A673 (cell line): ENCODE measurements at regions not wholly inside any gene's neighbourhood (a gene's known extent, or its start where the extent isn't known, plus 50 kb on each side); places are given as distances from the start of the nearest gene placed in this dataset.

ENCODE experiments used
- EZH2 ChIP-seq: fragments of 200-600 bp; sonication (generic); IDR thresholded peaks from 2 replicates; pipeline ENCODE4 v1.6.1; 2017; ENCODE audit warnings: borderline replicate concordance, low read depth, mild to moderate bottlenecking, mixed read lengths, antibody characterized with exemption, low read length; ENCODE audit not compliant: poor library complexity, severe bottlenecking
- TF ChIP-seq, protein P1 (sequence below): fragments of 300-800, 200-600 bp; sonication (generic); conservative IDR thresholded peaks from 2 replicates; pipeline ENCODE4 v1.5.1; 2017; ENCODE audit warnings: low read depth, mild to moderate bottlenecking, antibody characterized with exemption, low read length, moderate library complexity, mixed read lengths

- TF ChIP-seq, protein P1, sequence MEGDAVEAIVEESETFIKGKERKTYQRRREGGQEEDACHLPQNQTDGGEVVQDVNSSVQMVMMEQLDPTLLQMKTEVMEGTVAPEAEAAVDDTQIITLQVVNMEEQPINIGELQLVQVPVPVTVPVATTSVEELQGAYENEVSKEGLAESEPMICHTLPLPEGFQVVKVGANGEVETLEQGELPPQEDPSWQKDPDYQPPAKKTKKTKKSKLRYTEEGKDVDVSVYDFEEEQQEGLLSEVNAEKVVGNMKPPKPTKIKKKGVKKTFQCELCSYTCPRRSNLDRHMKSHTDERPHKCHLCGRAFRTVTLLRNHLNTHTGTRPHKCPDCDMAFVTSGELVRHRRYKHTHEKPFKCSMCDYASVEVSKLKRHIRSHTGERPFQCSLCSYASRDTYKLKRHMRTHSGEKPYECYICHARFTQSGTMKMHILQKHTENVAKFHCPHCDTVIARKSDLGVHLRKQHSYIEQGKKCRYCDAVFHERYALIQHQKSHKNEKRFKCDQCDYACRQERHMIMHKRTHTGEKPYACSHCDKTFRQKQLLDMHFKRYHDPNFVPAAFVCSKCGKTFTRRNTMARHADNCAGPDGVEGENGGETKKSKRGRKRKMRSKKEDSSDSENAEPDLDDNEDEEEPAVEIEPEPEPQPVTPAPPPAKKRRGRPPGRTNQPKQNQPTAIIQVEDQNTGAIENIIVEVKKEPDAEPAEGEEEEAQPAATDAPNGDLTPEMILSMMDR = no peak
- no peak for TF ChIP-seq EZH2
These were observed 341.2 kb upstream of the IRX2 start for GRCh38 chr5:3092664-3093063.
